A549 (cell line): ENCODE measurements at regions not wholly inside any gene's neighbourhood (a gene's known extent, or its start where the extent isn't known, plus 50 kb on each side); places are given as distances from the start of the nearest gene placed in this dataset.

Source experiments
- ATAC-seq, 2 experiments: fragments of 200-7000 bp in 1 of 2; fragments of >200 bp in 1 of 2; cut with Nextera tagmentation in 1 of 2; cut with Tn5 transposase in 1 of 2; 3 replicates each; pipeline versions ENCODE4 v1.8.0 to v1.9.1; 2018 to 2020; ENCODE audit warnings: mild to moderate bottlenecking in 1 of 2, moderate library complexity in 1 of 2
- CTCF ChIA-PET: fragments of 300-600 bp; sonication (Branson Sonifier 250); formaldehyde crosslinking; extraction: SDS; loops from one replicate; lab custom pipeline; 2021; ENCODE audit warnings: antibody characterized with exemption, inconsistent platforms; lab: Yijun Ruan, JAX
- POLR2A ChIA-PET: fragments of 350-600 bp; formaldehyde crosslinking; extraction: SDS; loops from one replicate; lab custom pipeline; 2021; ENCODE audit warnings: antibody characterized with exemption, inconsistent platforms; lab: Yijun Ruan, JAX
- DNase-seq, 2 experiments: peaks; one replicate each; pipeline versions ENCODE4 v3.0.0 to v3.0.0-alpha.2; 2011 to 2016; ENCODE audit warnings: low read depth in 1 of 2, low spot score in 1 of 2
- FAIRE-seq: peaks from 2 replicates; lab custom pipeline; 2011; peaks lifted over from hg19 to GRCh38; lab: Jason Lieb, UNC
- H3K27ac ChIP-seq, 2 experiments: fragments of >200 bp; sonication (Bioruptor Twin); formaldehyde crosslinking; 3 replicates each; pipeline ENCODE4 v1.5.1; 2016 to 2017
- H3K4me1 ChIP-seq: fragments of >200 bp; sonication (Bioruptor Twin); formaldehyde crosslinking; 3 replicates; pipeline ENCODE4 v1.6.1; 2016
- H3K4me2 ChIP-seq: fragments of >200 bp; sonication (Bioruptor Twin); formaldehyde crosslinking; 3 replicates; pipeline ENCODE4 v1.6.1; 2016
- H3K4me3 ChIP-seq: fragments of >200 bp; sonication (Bioruptor Twin); formaldehyde crosslinking; 3 replicates; pipeline ENCODE4 v1.5.1; 2016
- H3K9me3 ChIP-seq: fragments of >200 bp; sonication (Bioruptor Twin); formaldehyde crosslinking; 3 replicates; pipeline ENCODE4 v1.6.1; 2016
- CBX2 ChIP-seq: fragments of 200-600 bp; sonication (generic); IDR thresholded peaks from 2 replicates; pipeline ENCODE4 v1.6.1; 2016; ENCODE audit warnings: low read depth, mild to moderate bottlenecking, borderline replicate concordance
- CBX8 ChIP-seq: fragments of 200-600 bp; sonication (generic); IDR thresholded peaks from 2 replicates; pipeline ENCODE4 v1.6.1; 2016
- CEBPB ChIP-seq, 2 experiments: fragments of >200 bp in 1 of 2; sonication (Bioruptor Twin) in 1 of 2; formaldehyde crosslinking in 1 of 2; IDR thresholded peaks; 2 replicates each; pipeline ENCODE4 v1.6.1; 2012 to 2016
- EHF ChIP-seq: fragments of 250-450 bp; sonication (Bioruptor Pico); IDR thresholded peaks from 2 replicates; pipeline ENCODE4 v1.5.0; 2020; ENCODE audit warnings: mild to moderate bottlenecking
- EHMT2 ChIP-seq: fragments of 200-600 bp; sonication (generic); IDR thresholded peaks from 2 replicates; pipeline ENCODE4 v1.6.1; 2016; ENCODE audit warnings: antibody characterized with exemption, low read depth, mild to moderate bottlenecking, moderate library complexity
- ESRRA ChIP-seq: fragments of 150-350 bp; IDR thresholded peaks from 2 replicates; pipeline ENCODE4 v1.6.1; 2014; ENCODE audit warnings: mild to moderate bottlenecking, low read length, borderline replicate concordance
- FOSB ChIP-seq: fragments of 250-450 bp; sonication (Bioruptor Pico); IDR thresholded peaks from 2 replicates; pipeline ENCODE4 v1.5.0; 2020; ENCODE audit warnings: mild to moderate bottlenecking, moderate library complexity
- FOXS1 ChIP-seq: fragments of 250-450 bp; sonication (Bioruptor Pico); IDR thresholded peaks from 2 replicates; pipeline ENCODE4 v1.5.0; 2020; ENCODE audit warnings: mild to moderate bottlenecking, moderate library complexity
- GATA3 ChIP-seq: IDR thresholded peaks from 2 replicates; pipeline ENCODE4 v1.6.1; 2012; ENCODE audit warnings: borderline replicate concordance
- HEYL ChIP-seq: fragments of 250-450 bp; sonication (Bioruptor Pico); IDR thresholded peaks from 2 replicates; pipeline ENCODE4 v1.8.0; 2021; ENCODE audit warnings: mild to moderate bottlenecking, moderate library complexity
- HOXB13 ChIP-seq: fragments of 250-450 bp; sonication (Bioruptor Pico); IDR thresholded peaks from 2 replicates; pipeline ENCODE4 v1.5.0; 2020; ENCODE audit warnings: low read depth, mild to moderate bottlenecking, moderate library complexity
- JUNB ChIP-seq: fragments of >200 bp; sonication (Bioruptor Twin); formaldehyde crosslinking; IDR thresholded peaks from 2 replicates; pipeline ENCODE4 v1.6.1; 2016
- KDM5A ChIP-seq: fragments of 200-600 bp; sonication (generic); IDR thresholded peaks from 2 replicates; pipeline ENCODE4 v1.6.1; 2016; ENCODE audit warnings: antibody characterized with exemption, mild to moderate bottlenecking
- MAFK ChIP-seq: fragments of 450-650 bp; IDR thresholded peaks from 2 replicates; pipeline ENCODE4 v1.6.1; 2014; ENCODE audit not compliant: partially characterized antibody
- MAZ ChIP-seq: fragments of 150-350 bp; IDR thresholded peaks from 2 replicates; pipeline ENCODE4 v1.6.1; 2014; ENCODE audit warnings: antibody characterized with exemption, low read depth, low read length, borderline replicate concordance
- NR3C1 ChIP-seq: fragments of >200 bp; sonication (Bioruptor Twin); formaldehyde crosslinking; IDR thresholded peaks from 3 replicates; pipeline ENCODE4 v1.6.1; 2017
- PHF8 ChIP-seq: fragments of 200-600 bp; sonication (generic); IDR thresholded peaks from 2 replicates; pipeline ENCODE4 v1.6.1; 2016; ENCODE audit warnings: low read depth, mild to moderate bottlenecking, antibody characterized with exemption, moderate library complexity, borderline replicate concordance
- POLR2A ChIP-seq: IDR thresholded peaks from 2 replicates; pipeline ENCODE4 v1.6.1; 2012; ENCODE audit warnings: mild to moderate bottlenecking, low read length
- RCOR1 ChIP-seq: fragments of 150-350 bp; IDR thresholded peaks from 2 replicates; pipeline ENCODE4 v1.6.1; 2014; ENCODE audit warnings: antibody characterized with exemption, low read length, low read depth
- RFX5 ChIP-seq: fragments of 450-650 bp; IDR thresholded peaks from 2 replicates; pipeline ENCODE4 v1.7.1; 2014; ENCODE audit warnings: antibody characterized with exemption, mild to moderate bottlenecking, moderate library complexity
- SREBF2 ChIP-seq: fragments of 450-650 bp; IDR thresholded peaks from 2 replicates; pipeline ENCODE4 v1.6.1; 2014; ENCODE audit warnings: mild to moderate bottlenecking, moderate library complexity
- ZC3H11A ChIP-seq: fragments of 450-650 bp; IDR thresholded peaks from 2 replicates; pipeline ENCODE4 v1.6.1; 2014; ENCODE audit warnings: antibody characterized with exemption, mild to moderate bottlenecking
- ZSCAN20 ChIP-seq: fragments of 250-450 bp; sonication (Bioruptor Pico); IDR thresholded peaks from 2 replicates; pipeline ENCODE4 v1.8.0; 2022; ENCODE audit warnings: mild to moderate bottlenecking, moderate library complexity
- WGBS: methylation state at CpG from one replicate; pipeline ENCODE4 v1.1.6; 2017; ENCODE audit errors: missing lambda C conversion rate; 5-methylcytosine and 5-hydroxymethylcytosine counted together
- TF ChIP-seq, protein P1 (sequence below): IDR thresholded peaks from 2 replicates; pipeline ENCODE4 v1.6.1; 2012; ENCODE audit warnings: low read depth, borderline replicate concordance
- TF ChIP-seq, protein P2 (sequence below): fragments of >200 bp; sonication (Bioruptor Twin); formaldehyde crosslinking; IDR thresholded peaks from 2 replicates; pipeline ENCODE4 v1.6.1; 2016
- TF ChIP-seq, protein P3 (sequence below): IDR thresholded peaks from 2 replicates; pipeline ENCODE4 v1.6.1; 2012
- TF ChIP-seq, protein P4 (sequence below): fragments of >200 bp; sonication (Bioruptor Twin); formaldehyde crosslinking; IDR thresholded peaks from 3 replicates; pipeline ENCODE4 v1.6.1; 2016
- TF ChIP-seq, protein P5 (sequence below): fragments of 450-650 bp; IDR thresholded peaks from 2 replicates; pipeline ENCODE4 v1.6.1; 2014; ENCODE audit warnings: antibody characterized with exemption

DNA sequence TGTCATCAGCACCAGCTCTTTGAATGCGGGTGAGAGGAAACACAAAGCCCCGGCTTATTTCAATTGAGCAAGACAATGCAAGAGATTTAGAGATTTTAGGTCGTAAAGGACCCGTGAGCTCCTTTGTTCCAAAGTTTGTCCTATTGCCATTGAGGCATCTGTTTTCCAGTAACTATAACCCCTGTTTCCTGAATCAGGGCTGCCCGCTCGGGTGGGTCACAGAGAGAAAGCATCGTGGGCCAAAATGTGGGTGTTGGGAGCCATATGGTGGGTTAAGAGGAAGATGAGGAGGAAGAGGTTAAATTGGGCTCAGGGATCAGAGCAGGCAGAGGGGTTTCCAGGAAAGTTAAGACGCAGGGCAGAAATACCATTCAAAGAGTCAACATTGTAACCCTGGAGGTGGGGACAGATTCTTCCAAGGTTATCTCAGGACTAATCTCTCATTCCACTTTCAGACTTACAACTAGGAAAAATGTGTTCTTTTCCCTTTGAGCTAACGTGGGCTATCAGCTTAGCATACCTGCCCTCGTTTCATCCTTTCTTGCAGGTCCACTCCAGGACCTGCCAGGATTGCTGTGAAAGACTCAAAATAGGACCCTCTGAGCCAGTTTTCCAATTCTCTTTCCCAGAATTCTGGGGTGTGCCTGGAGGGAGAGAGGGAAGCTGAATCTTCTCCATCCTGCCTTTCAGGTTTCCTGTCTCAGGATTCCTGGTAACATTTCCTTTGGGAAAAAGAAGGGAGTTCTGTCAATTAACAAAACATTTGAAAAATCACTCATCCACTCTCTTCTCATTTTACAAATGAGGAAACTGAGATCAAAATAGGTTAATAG lies 95.5 kb upstream of the TAF11L2 start:
- H3K4me1 ChIP-seq = peaks cover 79% of the 10 kb centered on the region
- CTCF ChIA-PET = interaction anchor here (0.8 to 3.3 kb wide), 6 partner anchors 9 to 711 kb away, joined by 3 to 10 read pairs (median 4); no protein-coding TSS in a partner anchor
- FAIRE-seq (no peak), ATAC-seq (peak in 1 of 2 experiments; percentile 22; a peak in 3 of 6 replicates), DNase-seq (no peak)
- TF ChIP-seq POLR2A (no peak), EHMT2 (no peak), MAZ (no peak), GATA3 (no peak), MAFK (no peak), FOSB (CRISPR knock-in tag) (no peak), CBX2 (no peak), EHF (no peak), HOXB13 (CRISPR knock-in tag) (no peak), KDM5A (no peak), FOXS1 (no peak), HEYL (CRISPR knock-in tag) (no peak), RFX5 (no peak)
- TF ChIP-seq, protein P1, sequence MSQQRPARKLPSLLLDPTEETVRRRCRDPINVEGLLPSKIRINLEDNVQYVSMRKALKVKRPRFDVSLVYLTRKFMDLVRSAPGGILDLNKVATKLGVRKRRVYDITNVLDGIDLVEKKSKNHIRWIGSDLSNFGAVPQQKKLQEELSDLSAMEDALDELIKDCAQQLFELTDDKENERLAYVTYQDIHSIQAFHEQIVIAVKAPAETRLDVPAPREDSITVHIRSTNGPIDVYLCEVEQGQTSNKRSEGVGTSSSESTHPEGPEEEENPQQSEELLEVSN = no peak
- TF ChIP-seq, protein P2, sequence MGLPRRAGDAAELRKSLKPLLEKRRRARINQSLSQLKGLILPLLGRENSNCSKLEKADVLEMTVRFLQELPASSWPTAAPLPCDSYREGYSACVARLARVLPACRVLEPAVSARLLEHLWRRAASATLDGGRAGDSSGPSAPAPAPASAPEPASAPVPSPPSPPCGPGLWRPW = no peak
- TF ChIP-seq, protein P3, sequence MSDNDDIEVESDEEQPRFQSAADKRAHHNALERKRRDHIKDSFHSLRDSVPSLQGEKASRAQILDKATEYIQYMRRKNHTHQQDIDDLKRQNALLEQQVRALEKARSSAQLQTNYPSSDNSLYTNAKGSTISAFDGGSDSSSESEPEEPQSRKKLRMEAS = no peak
- peak overlapping the region; percentile 51 to 74 for H3K27ac ChIP-seq
- no peaks in the 10 kb centered on the region for H3K9me3 ChIP-seq
- POLR2A ChIA-PET = no interaction called here
- H3K4me2 ChIP-seq = peak overlapping the region; percentile 72
- WGBS = 64% methylated on average over 10 of the region's 10 CpGs
- no peak overlapping the region for H3K4me3 ChIP-seq

DNA sequence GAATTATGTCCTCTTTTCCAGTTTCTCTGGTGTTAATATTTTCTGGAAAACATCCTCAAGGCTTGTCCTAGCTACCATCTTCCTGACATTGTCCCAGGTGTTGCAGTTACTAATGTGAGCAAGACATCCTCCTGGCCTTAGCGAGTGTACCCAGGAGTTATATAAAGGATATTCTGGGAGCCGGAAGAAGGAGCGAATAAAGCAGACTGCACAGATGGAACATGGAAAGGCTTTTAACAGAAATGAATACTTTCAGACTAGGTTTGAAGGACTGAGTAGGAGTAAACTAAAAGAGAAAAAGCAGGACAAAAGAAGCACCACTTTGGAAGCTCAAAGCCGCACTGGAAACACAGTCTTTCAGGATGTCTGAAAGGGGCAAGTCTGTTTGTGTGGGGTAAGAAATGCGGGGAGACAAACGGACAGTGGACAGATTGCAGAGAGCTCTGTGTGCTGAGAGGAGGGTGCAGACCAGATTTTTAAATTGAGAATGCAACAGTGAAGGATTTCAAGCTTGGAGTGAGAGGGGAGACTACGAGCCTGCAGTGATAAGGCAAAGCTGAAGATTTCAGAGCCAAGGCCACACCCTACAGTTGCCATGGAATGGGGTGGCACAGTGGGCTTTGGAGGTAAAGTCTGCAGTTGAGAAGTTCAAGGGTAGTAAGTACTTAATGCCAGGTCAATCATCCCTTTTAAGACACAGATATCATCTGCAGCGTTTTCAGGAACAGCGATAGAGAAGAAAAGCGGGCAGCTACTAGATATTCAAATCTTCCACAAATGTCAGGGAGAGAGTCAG lies 94.1 kb upstream of the TAF11L2 start:
- CTCF ChIA-PET = interaction anchor here (1.2 to 2.3 kb wide), 3 partner anchors 9 to 710 kb away, joined by 3 to 9 read pairs (median 3); no protein-coding TSS in a partner anchor
- no peak overlapping the region for H3K4me3 ChIP-seq
- POLR2A ChIA-PET = no interaction called here
- DNase-seq (no peak), FAIRE-seq (no peak), ATAC-seq (no peak; a peak in 1 of 6 replicates)
- H3K9me3 ChIP-seq = no peaks in the 10 kb centered on the region
- peaks cover 68% of the 10 kb centered on the region for H3K4me1 ChIP-seq
- peak overlapping the region; percentile 21; the same call in 2 of the 3 replicates for H3K4me2 ChIP-seq
- peak overlapping the region; percentile 16 to 63; a peak in 4 of 6 replicates for H3K27ac ChIP-seq
- TF ChIP-seq CBX8 (no peak), FOXS1 (no peak), PHF8 (no peak), FOSB (CRISPR knock-in tag) (no peak), MAFK (no peak)
- TF ChIP-seq, protein P4, sequence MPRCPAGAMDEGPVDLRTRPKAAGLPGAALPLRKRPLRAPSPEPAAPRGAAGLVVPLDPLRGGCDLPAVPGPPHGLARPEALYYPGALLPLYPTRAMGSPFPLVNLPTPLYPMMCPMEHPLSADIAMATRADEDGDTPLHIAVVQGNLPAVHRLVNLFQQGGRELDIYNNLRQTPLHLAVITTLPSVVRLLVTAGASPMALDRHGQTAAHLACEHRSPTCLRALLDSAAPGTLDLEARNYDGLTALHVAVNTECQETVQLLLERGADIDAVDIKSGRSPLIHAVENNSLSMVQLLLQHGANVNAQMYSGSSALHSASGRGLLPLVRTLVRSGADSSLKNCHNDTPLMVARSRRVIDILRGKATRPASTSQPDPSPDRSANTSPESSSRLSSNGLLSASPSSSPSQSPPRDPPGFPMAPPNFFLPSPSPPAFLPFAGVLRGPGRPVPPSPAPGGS = no peak
- 79% methylated on average over 10 of the region's 10 CpGs for WGBS

DNA sequence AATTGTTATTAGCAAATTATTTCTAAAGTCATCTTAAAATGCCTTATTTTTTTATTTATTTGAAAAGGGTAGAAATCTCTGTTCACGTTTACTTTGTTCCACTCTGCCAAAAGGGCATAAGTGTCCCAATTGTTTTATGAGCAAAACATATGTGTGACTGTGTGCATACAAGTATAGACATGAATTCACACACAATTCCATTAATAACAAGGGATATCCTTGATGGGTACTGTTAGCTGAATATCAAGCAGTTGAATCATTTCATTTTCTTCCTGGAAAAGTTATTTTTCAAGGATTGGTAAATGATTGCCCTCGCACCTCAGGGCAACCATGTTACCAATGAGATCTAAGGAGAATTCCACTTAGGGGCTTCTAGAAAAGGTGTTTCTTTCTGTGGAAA lies 92.1 kb upstream of the TAF11L2 start:
- ATAC-seq = no peak; a peak in 1 of 6 replicates
- 76% methylated on average over 2 of the region's 2 CpGs for WGBS
- peak overlapping the region; percentile 31 to 73; a peak in 4 of 6 replicates for H3K27ac ChIP-seq
- CTCF ChIA-PET = no interaction called here
- H3K9me3 ChIP-seq = no peaks in the 10 kb centered on the region
- H3K4me2 ChIP-seq = peak overlapping the region; percentile 55
- POLR2A ChIA-PET = no interaction called here
- DNase-seq = no peak
- FAIRE-seq = no peak
- peaks cover 59% of the 10 kb centered on the region for H3K4me1 ChIP-seq
- no peak overlapping the region for H3K4me3 ChIP-seq
- TF ChIP-seq, protein P5, sequence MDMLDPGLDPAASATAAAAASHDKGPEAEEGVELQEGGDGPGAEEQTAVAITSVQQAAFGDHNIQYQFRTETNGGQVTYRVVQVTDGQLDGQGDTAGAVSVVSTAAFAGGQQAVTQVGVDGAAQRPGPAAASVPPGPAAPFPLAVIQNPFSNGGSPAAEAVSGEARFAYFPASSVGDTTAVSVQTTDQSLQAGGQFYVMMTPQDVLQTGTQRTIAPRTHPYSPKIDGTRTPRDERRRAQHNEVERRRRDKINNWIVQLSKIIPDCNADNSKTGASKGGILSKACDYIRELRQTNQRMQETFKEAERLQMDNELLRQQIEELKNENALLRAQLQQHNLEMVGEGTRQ = no peak
- no peak for TF ChIP-seq CEBPB (IDR thresholded peaks at IDR 0.05)
- TF ChIP-seq EHMT2 = no peak
- TF ChIP-seq GATA3 = no peak
- TF ChIP-seq MAZ = no peak
- TF ChIP-seq ESRRA = no peak
- no peak for TF ChIP-seq JUNB
- TF ChIP-seq RCOR1 = no peak
- TF ChIP-seq EHF = no peak
- no peak for TF ChIP-seq SREBF2
- no peak for TF ChIP-seq ZC3H11A
- no peak for TF ChIP-seq ZSCAN20 (CRISPR knock-in tag)
- no peak for TF ChIP-seq NR3C1
